ENCODE measurements at regions not wholly inside any gene's neighbourhood (a gene's known extent, or its start where the extent isn't known, plus 50 kb on each side); places are given as distances from the start of the nearest gene placed in this dataset.

GRCh38 chr12:38556647-38557046 lies 240.1 kb downstream of the ALG10B start:
- Histone ChIP-seq H3K36me3 (ENCODE audit: control insufficient read depth in 2 of 2, insufficient read depth in 1 of 2, low read length in 2 of 2) (no peaks in the 10 kb centered on the region), H3K4me3 (ENCODE audit: low read depth, low read length) (no peak overlapping the region), H3K9me3 (ENCODE audit: control insufficient read depth, insufficient read depth, low read depth, low read length) (no peaks in the 10 kb centered on the region), H3K27ac (ENCODE audit: extremely low read depth, low read depth, low read length) (no peak overlapping the region), H3K4me1 (ENCODE audit: control insufficient read depth, insufficient read depth, low read length) (no peaks in the 10 kb centered on the region)
- ChIA-PET CTCF (no interaction called here), POLR2A (no interaction called here)
- no peak for TF ChIP-seq ZNF501 (tag by site-specific recombination; IDR thresholded peaks at IDR 0.05)
- no peak for TF ChIP-seq GLI4 (tag by site-specific recombination; IDR thresholded peaks at IDR 0.05)
- TF ChIP-seq ZIC2 (tag by site-specific recombination; IDR thresholded peaks at IDR 0.05), result no peak
- no peak for TF ChIP-seq ZNF830 (tag by site-specific recombination; IDR thresholded peaks at IDR 0.05; ENCODE audit: low read depth)
- TF ChIP-seq ZNF292 (tag by site-specific recombination; IDR thresholded peaks at IDR 0.05; ENCODE audit: borderline replicate concordance, low read depth), result no peak
- TF ChIP-seq GLI2 (tag by site-specific recombination; IDR thresholded peaks at IDR 0.05; ENCODE audit: borderline replicate concordance, low read depth), result no peak
- no peak for TF ChIP-seq PRDM6 (tag by site-specific recombination; IDR thresholded peaks at IDR 0.05)
- TF ChIP-seq EGR2 (tag by site-specific recombination; IDR thresholded peaks at IDR 0.05; ENCODE audit: low read depth), result no peak
- TF ChIP-seq ZNF747 (tag by site-specific recombination; IDR thresholded peaks at IDR 0.05), result no peak
- no peak for TF ChIP-seq ZSCAN4 (tag by site-specific recombination; IDR thresholded peaks at IDR 0.05)
- TF ChIP-seq ZBTB26 (tag by site-specific recombination; optimal IDR thresholded peaks at IDR 0.05), result no peak
- TF ChIP-seq ZNF274 (IDR thresholded peaks at IDR 0.05; ENCODE audit: low read length), result no peak
- no peak for TF ChIP-seq ZNF274 (tag by site-specific recombination; IDR thresholded peaks at IDR 0.05; ENCODE audit: borderline replicate concordance)
- TF ChIP-seq IKZF3 (tag by site-specific recombination; IDR thresholded peaks at IDR 0.05), result no peak
- no peak for TF ChIP-seq ZNF354C (tag by site-specific recombination; IDR thresholded peaks at IDR 0.05; ENCODE audit: borderline replicate concordance, low read depth)
- TF ChIP-seq ZFP37 (tag by site-specific recombination; IDR thresholded peaks at IDR 0.05), result no peak
- TF ChIP-seq SCRT2 (tag by site-specific recombination; IDR thresholded peaks at IDR 0.05), result no peak
- TF ChIP-seq OVOL3 (tag by site-specific recombination; IDR thresholded peaks at IDR 0.05), result no peak
- no peak for TF ChIP-seq SETDB1 (IDR thresholded peaks at IDR 0.05; ENCODE audit: insufficient read length, low read length)
- no peak for TF ChIP-seq ZSCAN23 (tag by site-specific recombination; IDR thresholded peaks at IDR 0.05)
- TF ChIP-seq ZNF37A (tag by site-specific recombination; IDR thresholded peaks at IDR 0.05), result no peak

- CTCF ChIA-PET, result no interaction called here
- H3K36me3 ChIP-seq (ENCODE audit: control insufficient read depth in 2 of 2, insufficient read depth in 1 of 2, low read length in 2 of 2), result no peaks in the 10 kb centered on the region
- H3K9me3 ChIP-seq (ENCODE audit: control insufficient read depth, insufficient read depth, low read depth, low read length), result no peaks in the 10 kb centered on the region
- no peak for TF ChIP-seq ZNF391 (tag by site-specific recombination; IDR thresholded peaks at IDR 0.05; ENCODE audit: borderline replicate concordance, low read depth)
- no peak for TF ChIP-seq ZNF174 (tag by site-specific recombination; IDR thresholded peaks at IDR 0.05)
- TF ChIP-seq ZNF155 (tag by site-specific recombination; IDR thresholded peaks at IDR 0.05), result no peak
- TF ChIP-seq ZNF16 (tag by site-specific recombination; IDR thresholded peaks at IDR 0.05; ENCODE audit: low read depth), result no peak
- TF ChIP-seq ZNF626 (tag by site-specific recombination; IDR thresholded peaks at IDR 0.05), result no peak
- TF ChIP-seq ZNF132 (tag by site-specific recombination; IDR thresholded peaks at IDR 0.05; ENCODE audit: borderline replicate concordance), result no peak
- TF ChIP-seq PRDM6 (tag by site-specific recombination; IDR thresholded peaks at IDR 0.05), result no peak
- no peak for TF ChIP-seq ZNF707 (tag by site-specific recombination; IDR thresholded peaks at IDR 0.05)
- no peak for TF ChIP-seq ZNF561 (tag by site-specific recombination; IDR thresholded peaks at IDR 0.05; ENCODE audit: borderline replicate concordance)
- TF ChIP-seq ZNF776 (tag by site-specific recombination; IDR thresholded peaks at IDR 0.05; ENCODE audit: borderline replicate concordance), result no peak
These were observed 268.5 kb downstream of the ALG10B start for GRCh38 chr12:38585086-38585485.

More at GRCh38 chr12:38585086-38585485, 268.5 kb downstream of the ALG10B start:
- H3K27ac ChIP-seq (ENCODE audit: extremely low read depth, low read depth, low read length), result no peak overlapping the region
- peaks cover 4% of the 10 kb centered on the region; the same call in 1 of the 2 replicates for H3K4me1 ChIP-seq (ENCODE audit: control insufficient read depth, insufficient read depth, low read length)
- POLR2A ChIA-PET, result no interaction called here
- H3K4me3 ChIP-seq (ENCODE audit: low read depth, low read length), result no peak overlapping the region
